ENCODE measurements at regions not wholly inside any gene's neighbourhood (a gene's known extent, or its start where the extent isn't known, plus 50 kb on each side); places are given as distances from the start of the nearest gene placed in this dataset.
A peak's percentile ranks its signal among the peaks of the same experiment; 100 is the strongest.

GRCh38 chr10:91088300-91089140 lies 131.9 kb upstream of the PCGF5 start:
- TF ChIP-seq, protein P1, sequence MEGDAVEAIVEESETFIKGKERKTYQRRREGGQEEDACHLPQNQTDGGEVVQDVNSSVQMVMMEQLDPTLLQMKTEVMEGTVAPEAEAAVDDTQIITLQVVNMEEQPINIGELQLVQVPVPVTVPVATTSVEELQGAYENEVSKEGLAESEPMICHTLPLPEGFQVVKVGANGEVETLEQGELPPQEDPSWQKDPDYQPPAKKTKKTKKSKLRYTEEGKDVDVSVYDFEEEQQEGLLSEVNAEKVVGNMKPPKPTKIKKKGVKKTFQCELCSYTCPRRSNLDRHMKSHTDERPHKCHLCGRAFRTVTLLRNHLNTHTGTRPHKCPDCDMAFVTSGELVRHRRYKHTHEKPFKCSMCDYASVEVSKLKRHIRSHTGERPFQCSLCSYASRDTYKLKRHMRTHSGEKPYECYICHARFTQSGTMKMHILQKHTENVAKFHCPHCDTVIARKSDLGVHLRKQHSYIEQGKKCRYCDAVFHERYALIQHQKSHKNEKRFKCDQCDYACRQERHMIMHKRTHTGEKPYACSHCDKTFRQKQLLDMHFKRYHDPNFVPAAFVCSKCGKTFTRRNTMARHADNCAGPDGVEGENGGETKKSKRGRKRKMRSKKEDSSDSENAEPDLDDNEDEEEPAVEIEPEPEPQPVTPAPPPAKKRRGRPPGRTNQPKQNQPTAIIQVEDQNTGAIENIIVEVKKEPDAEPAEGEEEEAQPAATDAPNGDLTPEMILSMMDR (conservative IDR thresholded peaks at IDR 0.05; ENCODE audit: low read depth, low read length): peak; percentile 37; the same call in 1 of the 2 replicates
- TF ChIP-seq EZH2phosphoT487 (IDR thresholded peaks at IDR 0.05; ENCODE audit: borderline replicate concordance, low read length): no peak
- TF ChIP-seq EZH2 (IDR thresholded peaks at IDR 0.05; ENCODE audit: low read length, unreplicated experiment): no peak

All from PC-3 (cell line).